ENCODE measurements at regions not wholly inside any gene's neighbourhood (a gene's known extent, or its start where the extent isn't known, plus 50 kb on each side); places are given as distances from the start of the nearest gene placed in this dataset.

DNA sequence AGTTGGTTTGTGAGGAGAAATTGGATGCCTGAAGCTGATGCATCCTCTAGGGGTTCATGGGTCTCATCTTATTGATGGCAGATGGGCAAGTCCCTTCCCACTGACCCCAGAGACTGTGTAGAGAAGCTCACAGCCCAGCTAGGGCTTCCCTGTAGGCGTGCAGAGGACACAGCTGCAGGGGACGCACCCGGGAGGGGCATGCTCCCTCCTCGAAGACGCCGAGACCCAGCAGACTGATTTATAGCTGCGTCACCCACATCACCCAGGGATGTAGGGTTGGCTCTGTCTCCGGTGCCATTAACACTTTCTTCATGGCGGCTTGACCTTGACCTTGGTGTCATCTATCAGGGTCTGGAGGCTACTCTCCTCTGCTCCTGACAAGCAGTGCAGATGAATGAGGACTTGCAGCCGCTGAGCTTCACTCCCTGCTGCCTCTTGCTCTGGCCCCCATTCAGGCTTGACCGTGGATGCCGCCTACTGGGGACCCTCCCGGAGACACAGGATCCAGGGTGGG is 549.7 kb downstream of the TCERG1L start:
- TF ChIP-seq, protein P1, sequence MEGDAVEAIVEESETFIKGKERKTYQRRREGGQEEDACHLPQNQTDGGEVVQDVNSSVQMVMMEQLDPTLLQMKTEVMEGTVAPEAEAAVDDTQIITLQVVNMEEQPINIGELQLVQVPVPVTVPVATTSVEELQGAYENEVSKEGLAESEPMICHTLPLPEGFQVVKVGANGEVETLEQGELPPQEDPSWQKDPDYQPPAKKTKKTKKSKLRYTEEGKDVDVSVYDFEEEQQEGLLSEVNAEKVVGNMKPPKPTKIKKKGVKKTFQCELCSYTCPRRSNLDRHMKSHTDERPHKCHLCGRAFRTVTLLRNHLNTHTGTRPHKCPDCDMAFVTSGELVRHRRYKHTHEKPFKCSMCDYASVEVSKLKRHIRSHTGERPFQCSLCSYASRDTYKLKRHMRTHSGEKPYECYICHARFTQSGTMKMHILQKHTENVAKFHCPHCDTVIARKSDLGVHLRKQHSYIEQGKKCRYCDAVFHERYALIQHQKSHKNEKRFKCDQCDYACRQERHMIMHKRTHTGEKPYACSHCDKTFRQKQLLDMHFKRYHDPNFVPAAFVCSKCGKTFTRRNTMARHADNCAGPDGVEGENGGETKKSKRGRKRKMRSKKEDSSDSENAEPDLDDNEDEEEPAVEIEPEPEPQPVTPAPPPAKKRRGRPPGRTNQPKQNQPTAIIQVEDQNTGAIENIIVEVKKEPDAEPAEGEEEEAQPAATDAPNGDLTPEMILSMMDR (IDR thresholded peaks at IDR 0.05; ENCODE audit: unreplicated experiment): no peak
- H3K27me3 Mint-ChIP-seq (ENCODE audit: insufficient read depth, unreplicated experiment): no peaks in the 10 kb centered on the region
- no peaks in the 10 kb centered on the region for H3K36me3 Mint-ChIP-seq (ENCODE audit: insufficient read depth, unreplicated experiment)
- peaks cover 9% of the 10 kb centered on the region for H3K9me3 Mint-ChIP-seq (ENCODE audit: unreplicated experiment)
- ChIA-PET POLR2A (no interaction called here), CTCF (interaction anchor here (0.6 to 0.7 kb wide), 3 partner anchors 363 to 1118 kb away, joined by 3 to 4 read pairs (median 3); no protein-coding TSS in a partner anchor)
- intact Hi-C loops (cut with micrococcal nuclease): no loop called here
- H3K4me3 Mint-ChIP-seq (ENCODE audit: unreplicated experiment): no peak overlapping the region
- H3K27ac Mint-ChIP-seq (ENCODE audit: low read depth, unreplicated experiment): no peak overlapping the region
- no peaks in the 10 kb centered on the region for H3K4me1 Mint-ChIP-seq (ENCODE audit: insufficient read depth, unreplicated experiment)
- no TSS peak for BruUV-seq (replicated peaks)
- DNase-seq (ENCODE audit: unreplicated experiment): no peak

DNA sequence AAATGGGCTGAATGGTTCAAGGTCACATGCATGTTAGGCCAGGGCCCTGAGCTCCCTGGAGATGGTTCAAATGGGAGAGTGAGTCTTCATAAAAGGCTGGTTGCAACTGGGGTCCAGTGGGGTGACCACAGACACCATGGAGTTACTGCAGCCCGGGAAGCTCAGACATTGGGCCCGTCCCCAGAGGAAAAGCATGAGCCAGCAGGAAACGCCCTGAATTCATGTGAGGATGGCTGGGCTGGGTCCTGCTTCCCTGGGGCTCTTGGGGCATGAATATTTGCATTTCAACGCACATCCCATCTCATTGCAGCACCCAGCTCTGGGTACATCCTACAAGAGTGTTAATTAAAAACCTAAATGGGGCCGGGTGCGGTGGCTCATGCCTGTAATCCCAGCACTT is 549.0 kb downstream of the TCERG1L start:
- ChIA-PET CTCF (interaction anchor here (0.6 kb wide), 1 partner anchor 450 kb away, joined by 3 read pairs; no protein-coding TSS in a partner anchor), POLR2A (no interaction called here)
- BruUV-seq (replicated peaks): no TSS peak
- Mint-ChIP-seq H3K9me3 (ENCODE audit: unreplicated experiment) (peaks cover 9% of the 10 kb centered on the region), H3K27ac (ENCODE audit: low read depth, unreplicated experiment) (no peak overlapping the region), H3K27me3 (ENCODE audit: insufficient read depth, unreplicated experiment) (no peaks in the 10 kb centered on the region), H3K4me3 (ENCODE audit: unreplicated experiment) (no peak overlapping the region), H3K4me1 (ENCODE audit: insufficient read depth, unreplicated experiment) (no peaks in the 10 kb centered on the region), H3K36me3 (ENCODE audit: insufficient read depth, unreplicated experiment) (no peaks in the 10 kb centered on the region)
- TF ChIP-seq, protein P1 (IDR thresholded peaks at IDR 0.05; ENCODE audit: unreplicated experiment): no peak
- DNase-seq (ENCODE audit: unreplicated experiment): no peak
- intact Hi-C loops (cut with micrococcal nuclease): no loop called here

DNA sequence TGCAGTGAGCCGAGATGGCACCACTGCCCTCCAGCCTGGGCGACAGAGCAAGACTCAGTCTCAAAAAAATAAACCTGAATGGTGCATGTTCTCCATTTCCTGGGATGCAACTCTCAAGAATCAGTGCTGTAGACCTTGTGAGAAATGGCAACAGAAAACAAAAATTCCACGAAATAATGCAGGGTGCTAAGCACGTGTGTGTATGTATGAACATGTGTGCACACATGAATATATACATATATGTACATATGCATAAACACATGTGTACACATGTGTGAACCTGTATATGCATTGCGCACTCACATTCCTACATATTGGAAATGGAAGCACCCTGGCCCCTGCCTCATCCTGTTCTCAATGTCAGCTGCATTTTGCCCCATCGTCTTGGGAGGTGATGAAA is 548.5 kb downstream of the TCERG1L start:
- no TSS peak for BruUV-seq (replicated peaks)
- POLR2A ChIA-PET: no interaction called here
- CTCF ChIA-PET: no interaction called here
- H3K36me3 Mint-ChIP-seq (ENCODE audit: insufficient read depth, unreplicated experiment): no peaks in the 10 kb centered on the region
- no peak for DNase-seq (ENCODE audit: unreplicated experiment)
- TF ChIP-seq, protein P1 (IDR thresholded peaks at IDR 0.05; ENCODE audit: unreplicated experiment): no peak
- intact Hi-C loops (cut with micrococcal nuclease): no loop called here
- H3K4me1 Mint-ChIP-seq (ENCODE audit: insufficient read depth, unreplicated experiment): no peaks in the 10 kb centered on the region
- H3K27ac Mint-ChIP-seq (ENCODE audit: low read depth, unreplicated experiment): no peak overlapping the region
- no peak overlapping the region for H3K4me3 Mint-ChIP-seq (ENCODE audit: unreplicated experiment)
- no peaks in the 10 kb centered on the region for H3K27me3 Mint-ChIP-seq (ENCODE audit: insufficient read depth, unreplicated experiment)
- H3K9me3 Mint-ChIP-seq (ENCODE audit: unreplicated experiment): peaks cover 9% of the 10 kb centered on the region

DNA sequence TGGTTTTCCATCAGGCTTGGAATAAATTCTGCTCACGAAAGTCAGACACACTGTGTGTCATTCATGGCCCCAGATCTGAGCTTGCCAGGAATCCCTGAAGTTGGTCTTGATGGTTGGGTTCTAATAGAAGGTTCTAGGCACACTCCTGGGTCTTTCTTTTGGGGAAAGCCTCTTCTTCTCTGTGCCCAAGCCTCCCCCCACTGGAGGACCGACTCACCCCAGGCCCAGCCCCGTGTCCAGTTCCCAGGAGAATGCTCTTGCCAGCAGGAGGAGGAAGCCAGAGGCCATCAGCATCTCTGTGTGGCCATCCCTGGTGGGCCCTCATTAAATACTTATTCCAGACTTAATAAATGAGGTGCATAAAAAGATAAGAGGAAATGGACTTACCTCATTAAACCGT is 548.0 kb downstream of the TCERG1L start:
- POLR2A ChIA-PET: no interaction called here
- CTCF ChIA-PET: no interaction called here
- Mint-ChIP-seq H3K36me3 (ENCODE audit: insufficient read depth, unreplicated experiment) (no peaks in the 10 kb centered on the region), H3K4me1 (ENCODE audit: insufficient read depth, unreplicated experiment) (no peaks in the 10 kb centered on the region), H3K27me3 (ENCODE audit: insufficient read depth, unreplicated experiment) (no peaks in the 10 kb centered on the region), H3K9me3 (ENCODE audit: unreplicated experiment) (peaks cover 9% of the 10 kb centered on the region), H3K27ac (ENCODE audit: low read depth, unreplicated experiment) (no peak overlapping the region), H3K4me3 (ENCODE audit: unreplicated experiment) (no peak overlapping the region)
- TF ChIP-seq, protein P1 (IDR thresholded peaks at IDR 0.05; ENCODE audit: unreplicated experiment): no peak
- BruUV-seq (replicated peaks): no TSS peak
- DNase-seq (ENCODE audit: unreplicated experiment): no peak
- intact Hi-C loops (cut with micrococcal nuclease): no loop called here

All from MCF 10A (cell line).